IMR-90 (cell line): ENCODE measurements at regions not wholly inside any gene's neighbourhood (a gene's known extent, or its start where the extent isn't known, plus 50 kb on each side); places are given as distances from the start of the nearest gene placed in this dataset.

Experiments used
- RFX5 ChIP-seq: IDR thresholded peaks from 2 replicates; pipeline ENCODE4 v1.8.0; 2012; ENCODE audit warnings: low read depth, mild to moderate bottlenecking, low read length, moderate library complexity
- TF ChIP-seq, protein P1 (sequence below): conservative IDR thresholded peaks from 2 replicates; pipeline ENCODE4 v1.5.1; 2012; ENCODE audit warnings: mild to moderate bottlenecking, low read depth, low read length, improper control_type of control experiment

DNA sequence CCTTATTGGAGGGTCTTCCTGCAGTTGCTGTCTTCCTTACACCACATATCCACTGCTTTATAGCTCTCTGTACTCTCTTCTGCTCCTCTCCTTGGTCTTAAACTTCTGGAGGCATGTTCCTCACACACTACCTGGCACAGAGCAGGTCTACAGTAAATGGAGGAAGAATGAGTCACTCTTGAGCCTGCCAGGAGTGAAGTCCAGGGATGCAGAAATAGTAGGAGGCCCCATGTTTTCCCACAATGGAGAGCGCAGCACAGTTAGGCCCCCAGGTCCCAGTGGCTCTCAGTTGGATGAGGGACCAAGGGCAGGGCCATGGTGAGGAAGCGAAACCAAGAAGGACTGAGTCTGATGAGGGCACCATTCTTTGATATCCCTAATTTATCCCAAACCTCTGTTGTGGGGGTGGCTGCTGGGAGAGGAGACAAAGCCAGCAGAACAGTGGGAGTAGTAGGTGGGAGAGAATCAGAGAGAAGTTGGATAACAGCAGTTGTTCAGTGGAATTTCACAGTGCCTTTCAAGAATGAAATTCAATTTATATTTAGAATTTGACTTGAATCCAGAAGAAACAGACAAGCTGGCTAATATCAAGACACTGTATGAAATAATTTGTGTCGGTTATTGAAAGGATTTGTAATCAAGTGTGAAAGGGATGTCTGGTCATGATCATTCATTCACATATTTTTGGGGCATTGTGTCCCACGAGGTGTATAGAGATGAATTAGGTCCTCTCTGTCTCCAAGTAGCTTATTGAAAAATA is 187.8 kb downstream of the HIPK3 start:
- no peak for TF ChIP-seq RFX5
- TF ChIP-seq, protein P1, sequence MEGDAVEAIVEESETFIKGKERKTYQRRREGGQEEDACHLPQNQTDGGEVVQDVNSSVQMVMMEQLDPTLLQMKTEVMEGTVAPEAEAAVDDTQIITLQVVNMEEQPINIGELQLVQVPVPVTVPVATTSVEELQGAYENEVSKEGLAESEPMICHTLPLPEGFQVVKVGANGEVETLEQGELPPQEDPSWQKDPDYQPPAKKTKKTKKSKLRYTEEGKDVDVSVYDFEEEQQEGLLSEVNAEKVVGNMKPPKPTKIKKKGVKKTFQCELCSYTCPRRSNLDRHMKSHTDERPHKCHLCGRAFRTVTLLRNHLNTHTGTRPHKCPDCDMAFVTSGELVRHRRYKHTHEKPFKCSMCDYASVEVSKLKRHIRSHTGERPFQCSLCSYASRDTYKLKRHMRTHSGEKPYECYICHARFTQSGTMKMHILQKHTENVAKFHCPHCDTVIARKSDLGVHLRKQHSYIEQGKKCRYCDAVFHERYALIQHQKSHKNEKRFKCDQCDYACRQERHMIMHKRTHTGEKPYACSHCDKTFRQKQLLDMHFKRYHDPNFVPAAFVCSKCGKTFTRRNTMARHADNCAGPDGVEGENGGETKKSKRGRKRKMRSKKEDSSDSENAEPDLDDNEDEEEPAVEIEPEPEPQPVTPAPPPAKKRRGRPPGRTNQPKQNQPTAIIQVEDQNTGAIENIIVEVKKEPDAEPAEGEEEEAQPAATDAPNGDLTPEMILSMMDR = no peak
